ENCODE measurements at regions not wholly inside any gene's neighbourhood (a gene's known extent, or its start where the extent isn't known, plus 50 kb on each side); places are given as distances from the start of the nearest gene placed in this dataset.
"Not testable (repeated sequence)": the region's sequence is repeated elsewhere in the genome, so short reads cannot be mapped to it uniquely, and the experiment has no call there.

DNA sequence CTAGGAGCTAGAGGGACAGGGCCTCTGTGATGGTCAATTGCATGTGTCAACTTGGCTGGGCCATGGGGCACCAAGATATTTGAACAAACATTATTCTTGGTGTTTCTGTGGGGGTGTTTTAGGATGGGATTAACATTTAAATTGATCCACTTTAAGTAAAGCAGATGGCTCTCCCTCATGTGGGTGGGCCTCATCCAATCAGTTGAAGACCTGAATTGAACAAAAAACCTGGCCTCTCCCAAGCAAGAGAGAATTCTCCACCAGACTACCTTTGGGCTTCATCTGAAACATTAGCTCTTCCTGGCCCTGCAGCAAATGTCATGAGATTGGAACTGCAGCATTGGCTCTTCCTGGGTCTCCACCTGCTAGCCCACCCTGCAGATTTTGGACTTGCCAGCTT, 207.1 kb upstream of the ATP6AP2 start:
- TF ChIP-seq, protein P1, sequence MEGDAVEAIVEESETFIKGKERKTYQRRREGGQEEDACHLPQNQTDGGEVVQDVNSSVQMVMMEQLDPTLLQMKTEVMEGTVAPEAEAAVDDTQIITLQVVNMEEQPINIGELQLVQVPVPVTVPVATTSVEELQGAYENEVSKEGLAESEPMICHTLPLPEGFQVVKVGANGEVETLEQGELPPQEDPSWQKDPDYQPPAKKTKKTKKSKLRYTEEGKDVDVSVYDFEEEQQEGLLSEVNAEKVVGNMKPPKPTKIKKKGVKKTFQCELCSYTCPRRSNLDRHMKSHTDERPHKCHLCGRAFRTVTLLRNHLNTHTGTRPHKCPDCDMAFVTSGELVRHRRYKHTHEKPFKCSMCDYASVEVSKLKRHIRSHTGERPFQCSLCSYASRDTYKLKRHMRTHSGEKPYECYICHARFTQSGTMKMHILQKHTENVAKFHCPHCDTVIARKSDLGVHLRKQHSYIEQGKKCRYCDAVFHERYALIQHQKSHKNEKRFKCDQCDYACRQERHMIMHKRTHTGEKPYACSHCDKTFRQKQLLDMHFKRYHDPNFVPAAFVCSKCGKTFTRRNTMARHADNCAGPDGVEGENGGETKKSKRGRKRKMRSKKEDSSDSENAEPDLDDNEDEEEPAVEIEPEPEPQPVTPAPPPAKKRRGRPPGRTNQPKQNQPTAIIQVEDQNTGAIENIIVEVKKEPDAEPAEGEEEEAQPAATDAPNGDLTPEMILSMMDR (IDR thresholded peaks at IDR 0.05; ENCODE audit: insufficient read depth, low read depth, low read length, missing control alignments) = no peak
- no peak for DNase-seq (ENCODE audit: low read depth)
- no peak overlapping the region for H3K4me3 ChIP-seq (ENCODE audit: low read length)

DNA sequence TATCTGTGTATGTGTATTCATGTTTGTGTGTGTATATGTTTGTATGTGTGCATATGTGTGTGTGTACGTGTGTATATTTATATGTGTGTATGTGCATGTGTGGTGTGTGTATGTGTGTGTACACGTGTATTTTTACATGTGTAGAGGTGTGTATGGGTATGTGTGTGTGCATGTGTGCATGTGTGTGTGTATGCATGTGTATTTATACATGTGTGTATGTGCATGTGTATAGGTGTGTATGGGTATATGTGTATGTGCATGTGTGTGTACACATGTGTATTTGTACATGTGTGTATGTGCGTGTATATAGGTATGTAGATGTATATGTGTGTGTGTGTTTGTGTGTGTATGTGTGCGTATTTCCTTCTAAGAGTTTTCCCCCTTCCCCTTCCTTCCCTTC, 207.7 kb upstream of the ATP6AP2 start:
- H3K4me3 ChIP-seq (ENCODE audit: low read length) = no peak overlapping the region
- TF ChIP-seq, protein P1 (IDR thresholded peaks at IDR 0.05; ENCODE audit: insufficient read depth, low read depth, low read length, missing control alignments) = no peak
- DNase-seq (ENCODE audit: low read depth) = no peak

DNA sequence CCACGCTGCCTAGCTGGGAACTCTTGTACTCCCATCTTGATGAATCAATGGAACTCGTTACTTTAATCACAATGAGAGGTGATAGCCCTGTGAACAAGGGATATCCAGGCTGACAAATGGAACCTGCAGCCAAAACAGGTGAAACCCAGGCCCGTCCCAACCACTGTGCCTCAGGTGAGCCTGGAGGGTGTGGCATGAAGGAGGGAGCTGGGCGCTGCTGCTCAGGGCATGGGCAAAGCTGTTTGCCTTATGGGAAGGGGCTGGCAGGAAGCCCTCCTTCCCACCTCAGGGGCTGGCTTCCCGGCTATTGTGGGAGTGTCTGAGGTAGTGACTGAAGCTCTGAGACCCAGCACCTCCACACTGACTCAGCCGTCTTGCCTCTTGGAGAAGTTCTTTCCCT, 209.4 kb upstream of the ATP6AP2 start:
- no peak overlapping the region for H3K4me3 ChIP-seq (ENCODE audit: low read length)
- TF ChIP-seq, protein P1 (IDR thresholded peaks at IDR 0.05; ENCODE audit: insufficient read depth, low read depth, low read length, missing control alignments) = no peak
- no peak for DNase-seq (ENCODE audit: low read depth)

DNA sequence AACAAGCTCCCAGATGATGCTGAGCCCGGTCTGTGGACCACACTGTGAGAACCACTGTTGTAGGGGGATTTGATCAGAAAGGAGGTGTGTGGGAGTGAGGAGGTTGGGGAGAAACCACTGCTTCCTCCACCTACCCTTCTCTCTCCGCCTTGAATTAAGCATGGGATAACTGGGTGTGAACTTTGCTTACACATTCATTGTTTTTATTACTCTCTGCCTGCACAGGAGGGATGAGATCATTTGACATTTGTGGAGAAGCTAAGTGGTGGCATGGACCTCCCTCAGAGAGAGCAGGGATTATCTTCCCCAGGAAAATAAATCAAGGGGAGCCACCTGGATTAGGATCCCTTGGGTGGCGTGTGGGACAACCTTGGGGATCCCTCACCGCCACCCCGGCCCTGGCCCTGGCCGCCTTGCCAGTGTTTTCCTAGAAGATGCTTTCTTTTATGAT, 212.1 kb upstream of the ATP6AP2 start:
- TF ChIP-seq, protein P1 (IDR thresholded peaks at IDR 0.05; ENCODE audit: insufficient read depth, low read depth, low read length, missing control alignments) = no peak
- no peak overlapping the region for H3K4me3 ChIP-seq (ENCODE audit: low read length)
- DNase-seq (ENCODE audit: low read depth) = no peak

DNA sequence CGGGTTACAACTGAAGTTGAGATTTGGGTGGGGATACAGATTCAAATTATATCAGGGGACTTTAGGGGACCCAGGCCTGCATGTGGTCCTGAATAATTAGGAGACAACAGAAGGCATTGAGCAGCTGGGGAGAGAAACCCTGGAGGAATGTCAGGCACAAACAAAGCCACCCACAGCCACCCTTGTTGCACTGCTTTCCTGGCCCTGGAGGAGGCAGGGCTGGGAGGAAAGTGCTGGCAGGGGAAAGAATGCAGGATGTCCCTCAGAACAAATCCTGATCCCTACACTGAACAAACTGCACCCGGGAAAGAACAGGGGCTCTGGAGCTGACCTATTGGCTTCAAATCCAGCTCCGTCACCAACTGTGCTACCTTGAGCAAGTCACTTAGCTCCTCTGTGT, 214.1 kb upstream of the ATP6AP2 start:
- no peak for DNase-seq (ENCODE audit: low read depth)
- no peak overlapping the region for H3K4me3 ChIP-seq (ENCODE audit: low read length)
- TF ChIP-seq, protein P1 (IDR thresholded peaks at IDR 0.05; ENCODE audit: insufficient read depth, low read depth, low read length, missing control alignments) = no peak

DNA sequence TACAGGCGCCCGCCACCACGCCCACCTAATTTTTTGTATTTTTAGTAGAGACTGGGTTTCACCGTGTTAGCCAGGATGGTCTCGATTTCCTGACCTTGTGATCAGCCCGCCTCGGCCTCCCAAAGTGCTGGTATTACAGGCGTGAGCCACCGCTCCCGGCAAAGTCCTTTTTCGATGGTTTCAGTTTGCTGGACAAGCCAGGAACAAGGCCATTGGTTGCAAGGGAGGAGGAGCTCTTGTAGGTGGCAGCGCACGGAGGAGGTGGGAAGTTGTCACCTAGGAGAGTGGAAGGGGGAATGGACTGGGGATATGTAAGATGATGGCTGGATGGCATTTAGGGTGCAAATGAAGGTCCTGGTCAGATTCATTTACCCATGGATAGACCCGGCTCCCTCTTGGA, 218.5 kb upstream of the ATP6AP2 start:
- not testable (repeated sequence) for DNase-seq (ENCODE audit: low read depth); H3K4me3 ChIP-seq (ENCODE audit: low read length)

DNA sequence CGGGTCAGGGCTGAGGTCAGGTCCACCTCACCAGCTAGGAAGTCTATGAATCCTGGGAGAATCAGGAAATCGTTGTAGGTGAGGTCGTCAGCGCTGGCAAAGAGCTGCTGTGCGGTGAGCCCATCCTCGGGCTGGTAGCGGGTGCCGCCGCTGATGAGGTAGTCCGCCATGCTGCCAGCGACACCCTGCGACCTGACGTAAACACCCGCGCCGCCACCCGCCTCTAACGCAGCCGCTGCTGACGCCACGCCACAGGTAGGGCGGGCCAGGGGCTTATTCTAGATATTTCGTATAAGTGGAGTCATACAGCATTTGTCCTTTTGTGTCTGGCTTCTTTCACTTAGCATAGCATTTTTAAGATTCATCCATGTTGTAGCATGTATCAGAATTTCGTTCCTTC, 220.2 kb upstream of the ATP6AP2 start:
- TF ChIP-seq, protein P1 (IDR thresholded peaks at IDR 0.05; ENCODE audit: insufficient read depth, low read depth, low read length, missing control alignments) = no peak
- DNase-seq (ENCODE audit: low read depth) = no peak
- H3K4me3 ChIP-seq (ENCODE audit: low read length) = no peak overlapping the region

DNA sequence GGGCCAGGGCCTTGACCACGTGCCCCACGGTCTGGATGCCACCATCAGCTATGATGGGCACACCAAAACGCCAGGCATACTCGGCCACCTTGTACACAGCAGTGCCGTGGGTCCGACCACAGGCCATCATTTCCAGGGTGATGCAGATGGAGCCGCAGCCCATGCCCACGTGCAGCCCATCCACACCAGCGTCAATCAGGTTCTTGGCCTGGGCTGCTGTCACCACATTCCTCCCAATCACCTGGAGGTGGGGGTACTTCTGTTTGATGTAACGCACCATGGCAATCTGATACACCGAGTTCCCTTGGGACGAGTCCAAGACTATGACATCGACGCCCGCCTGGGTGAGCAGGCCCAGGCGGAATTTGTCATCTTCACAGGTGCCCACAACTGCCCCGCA, 221.2 kb upstream of the ATP6AP2 start:
- TF ChIP-seq, protein P1 (IDR thresholded peaks at IDR 0.05; ENCODE audit: insufficient read depth, low read depth, low read length, missing control alignments) = no peak
- no peak for DNase-seq (ENCODE audit: low read depth)
- H3K4me3 ChIP-seq (ENCODE audit: low read length) = no peak overlapping the region
